HuH-7 (cell line): ENCODE measurements at regions not wholly inside any gene's neighbourhood (a gene's known extent, or its start where the extent isn't known, plus 50 kb on each side); places are given as distances from the start of the nearest gene placed in this dataset.

Source experiments
- DNase-seq: peaks from one replicate; pipeline ENCODE4 v3.0.0; 2011; ENCODE audit warnings: low spot score

DNA sequence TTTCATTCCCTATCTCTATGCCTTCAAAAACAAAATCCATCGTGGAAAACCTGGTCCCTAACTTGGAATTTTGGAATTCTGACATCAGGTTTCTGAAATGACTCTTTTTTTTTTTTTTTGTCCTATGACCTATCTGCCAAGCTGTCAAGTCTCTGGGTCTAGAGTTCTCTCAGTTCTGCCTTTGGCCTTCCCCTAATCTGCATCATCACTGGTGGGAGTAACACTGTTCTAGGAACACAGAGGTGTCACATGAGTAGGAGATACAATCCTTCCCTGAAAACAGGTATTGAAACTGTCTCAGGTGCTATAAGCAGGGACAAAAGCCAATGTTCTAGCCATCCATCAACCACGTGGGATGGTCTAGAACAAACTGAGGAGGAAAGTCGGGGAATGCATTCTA is 142.0 kb upstream of the ATP1B1 start:
- DNase-seq = no peak

DNA sequence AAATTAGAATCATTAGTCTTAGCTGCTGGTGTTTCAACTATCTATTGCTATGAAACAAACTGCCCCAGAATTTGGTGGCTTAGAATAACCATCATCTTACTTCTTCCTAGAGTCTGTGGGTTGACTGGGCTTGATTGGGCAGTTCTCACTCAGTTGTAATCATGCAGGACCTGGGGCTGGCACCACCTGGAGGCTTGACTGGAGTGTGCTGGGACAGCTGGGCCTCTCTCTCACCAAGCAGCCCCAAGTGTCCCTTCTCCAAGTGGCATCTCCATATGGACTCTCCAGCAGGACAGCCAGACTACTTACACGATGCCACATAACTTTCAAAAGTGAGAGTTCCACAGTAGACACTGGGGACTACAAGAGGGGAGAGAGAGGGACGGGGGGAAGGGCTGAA is 140.3 kb upstream of the ATP1B1 start:
- no peak for DNase-seq

- DNase-seq = no peak
These were observed 139.9 kb upstream of the ATP1B1 start for GRCh38 chr1:168966636-168967035.

DNA sequence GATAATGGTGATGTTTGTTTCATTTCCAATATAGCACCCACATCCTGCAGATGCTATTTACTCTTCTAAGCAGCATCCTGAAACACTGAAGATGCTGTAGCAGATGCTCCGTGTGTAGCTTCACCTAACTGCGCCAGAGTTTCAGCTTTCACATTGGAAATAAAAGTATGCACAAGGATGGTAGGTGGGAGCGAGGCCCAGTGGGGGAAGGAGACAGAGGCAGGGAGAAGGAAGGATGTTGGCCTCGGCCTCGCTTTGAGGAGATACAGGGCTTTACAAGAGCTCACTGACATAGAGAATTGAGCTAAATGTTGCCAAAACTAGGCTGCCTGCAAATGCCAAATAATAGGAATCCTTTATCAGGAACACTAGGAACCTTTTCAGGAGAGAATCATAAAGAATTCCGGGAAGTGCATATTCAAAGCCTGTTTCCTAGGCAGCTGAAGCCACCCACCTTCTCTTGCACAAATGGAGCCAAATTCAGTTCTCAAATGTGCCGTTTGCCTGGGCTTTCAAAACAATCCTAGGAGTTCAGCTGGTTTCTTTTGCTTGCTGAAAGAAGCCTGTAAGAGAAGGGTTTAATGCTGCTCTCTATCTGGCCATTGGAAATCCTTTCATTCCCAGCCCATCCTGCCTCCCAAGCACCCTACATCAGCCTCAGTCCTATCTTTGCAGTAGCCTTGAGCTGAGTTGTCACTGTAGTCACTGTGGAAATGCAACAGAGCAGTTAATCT is 135.4 kb upstream of the ATP1B1 start:
- no peak for DNase-seq

DNA sequence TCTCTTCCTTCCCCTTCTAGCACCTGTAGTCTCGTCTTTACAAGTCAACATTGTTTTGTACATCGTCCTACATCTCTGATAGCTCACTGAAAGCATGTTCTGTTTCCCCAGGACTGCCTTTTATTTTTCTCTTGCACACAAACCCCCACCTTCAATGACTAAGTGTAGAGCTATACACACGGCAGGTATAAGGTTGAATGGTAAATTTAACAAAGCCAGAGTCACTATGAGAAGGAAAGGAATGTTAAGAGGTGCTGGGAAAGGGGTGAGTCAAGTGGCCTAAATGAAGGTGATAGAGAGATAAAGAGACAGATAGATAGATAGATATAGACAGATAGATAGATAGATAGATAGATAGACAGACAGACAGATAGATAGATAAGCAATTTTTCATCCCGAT is 134.3 kb upstream of the ATP1B1 start:
- DNase-seq = no peak

DNA sequence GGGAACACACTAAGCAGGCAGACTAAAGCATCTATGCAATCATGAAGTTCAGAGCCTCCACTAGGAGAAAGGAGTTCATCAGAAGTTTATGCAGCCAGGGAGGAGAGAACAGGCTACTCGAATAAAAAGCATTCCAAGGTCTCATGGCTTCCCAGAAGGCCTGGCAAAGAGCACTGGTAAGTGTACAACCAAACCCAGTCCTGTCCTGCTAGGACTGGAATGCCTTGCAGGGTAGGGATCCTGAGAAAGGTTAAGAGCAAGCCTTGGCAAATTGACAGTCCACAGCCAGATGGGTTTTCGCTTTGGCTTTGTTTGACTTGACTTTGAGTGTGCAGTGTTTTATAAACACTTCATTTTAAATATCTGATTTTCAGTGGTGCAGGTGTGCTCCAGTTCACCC is 133.6 kb upstream of the ATP1B1 start:
- no peak for DNase-seq

GRCh38 chr1:168974117-168974516 is 132.4 kb upstream of the ATP1B1 start:
- DNase-seq = no peak

DNA sequence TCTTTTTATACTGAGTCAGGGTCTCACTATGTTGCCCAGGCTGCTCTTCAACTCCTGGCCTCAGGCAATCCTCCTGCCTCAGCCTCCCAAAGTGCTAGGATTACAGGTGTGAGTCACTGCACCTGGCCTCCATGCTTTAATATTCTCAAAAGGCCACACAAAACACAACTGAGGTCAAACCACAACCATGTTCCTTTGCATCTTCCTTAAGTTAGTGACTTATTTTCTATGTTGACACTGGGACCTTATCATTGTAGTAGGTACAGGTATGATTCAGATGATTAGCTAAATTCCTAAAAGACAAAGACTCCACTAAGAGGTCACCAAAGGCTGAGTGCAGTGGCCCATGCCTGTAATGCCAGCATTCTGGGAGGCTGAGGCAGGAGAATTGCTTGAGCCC is 131.9 kb upstream of the ATP1B1 start:
- no peak for DNase-seq

DNA sequence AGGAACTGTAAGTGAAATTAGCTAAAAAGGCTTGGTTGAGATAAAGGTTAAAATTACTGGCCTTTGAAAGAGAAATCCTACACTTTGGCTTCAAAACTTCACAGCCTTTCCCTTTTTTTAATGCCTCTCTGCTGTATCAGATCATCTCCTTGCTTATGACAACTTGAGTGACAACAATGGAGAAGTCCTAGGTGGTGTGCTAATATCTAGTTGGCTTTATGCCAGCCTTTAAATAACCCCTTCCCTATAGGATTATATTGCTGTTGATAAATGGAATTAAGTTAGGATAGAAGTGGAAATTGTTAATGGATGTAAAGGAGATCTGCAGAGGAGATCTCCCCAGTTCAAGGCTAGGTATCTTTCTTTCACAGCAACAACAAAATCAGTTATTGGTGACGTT is 130.2 kb upstream of the ATP1B1 start:
- no peak for DNase-seq

GRCh38 chr1:168977618-168978017 is 128.9 kb upstream of the ATP1B1 start:
- no peak for DNase-seq

GRCh38 chr1:168979276-168979675 is 127.2 kb upstream of the ATP1B1 start:
- no peak for DNase-seq

DNA sequence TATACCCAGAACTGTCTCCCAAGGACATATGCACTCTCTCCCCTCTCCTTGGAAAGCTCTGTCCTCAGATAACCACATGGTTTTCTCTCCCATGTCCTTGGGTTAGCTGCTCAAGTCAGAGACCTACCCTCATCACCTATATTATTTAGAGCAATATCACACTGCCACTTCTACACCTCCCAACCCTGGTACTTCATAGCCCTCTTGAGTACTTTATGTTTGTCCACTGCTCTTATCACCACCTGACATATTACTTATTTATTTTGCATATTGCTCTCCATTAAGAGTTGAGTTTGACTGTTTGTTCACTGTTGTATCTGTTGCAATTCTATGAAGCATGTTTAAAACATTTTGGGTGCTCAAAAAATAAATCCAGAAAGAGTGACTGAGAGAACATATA is 126.3 kb upstream of the ATP1B1 start:
- DNase-seq = no peak

DNA sequence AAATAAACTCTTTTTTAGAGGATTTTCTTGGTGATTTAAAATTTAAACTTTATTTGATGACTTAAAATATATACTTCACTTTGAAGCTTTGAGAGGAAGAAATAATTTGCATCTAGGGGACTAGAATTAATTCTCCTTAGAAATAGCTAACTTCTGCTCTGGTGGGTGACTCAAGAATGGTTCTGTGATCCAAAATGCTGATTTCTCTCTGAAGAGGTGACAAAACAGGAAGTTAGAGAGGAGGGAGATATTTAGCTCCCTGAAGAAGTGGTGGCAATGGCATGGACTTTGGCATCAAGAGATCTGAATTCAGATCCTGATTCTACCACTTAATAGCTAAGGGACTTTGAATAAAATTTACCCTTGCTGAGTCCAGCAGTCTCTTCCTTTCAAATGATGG is 125.8 kb upstream of the ATP1B1 start:
- DNase-seq = no peak

GRCh38 chr1:168982778-168983177 is 123.7 kb upstream of the ATP1B1 start:
- DNase-seq = no peak

GRCh38 chr1:168987330-168987729 is 119.2 kb upstream of the ATP1B1 start:
- no peak for DNase-seq

DNA sequence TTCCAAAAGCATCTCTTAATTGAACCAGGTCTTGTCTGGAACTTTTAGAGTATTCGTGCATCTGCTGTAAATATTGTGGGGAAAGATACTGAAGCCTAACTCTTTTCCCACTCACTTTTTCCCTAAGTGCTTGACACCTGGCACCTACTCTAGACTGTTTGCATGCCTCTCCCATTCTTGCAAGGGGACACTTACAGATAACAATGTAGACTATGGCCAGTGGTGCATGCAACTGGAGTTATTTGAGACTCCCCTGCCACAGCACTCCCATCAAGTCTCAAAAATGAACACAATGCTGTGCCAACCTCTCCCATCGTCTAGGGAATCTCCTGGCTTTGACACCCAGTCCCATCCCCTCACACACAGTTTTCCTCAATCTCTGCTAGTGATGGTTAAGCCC is 118.6 kb upstream of the ATP1B1 start:
- DNase-seq = no peak

DNA sequence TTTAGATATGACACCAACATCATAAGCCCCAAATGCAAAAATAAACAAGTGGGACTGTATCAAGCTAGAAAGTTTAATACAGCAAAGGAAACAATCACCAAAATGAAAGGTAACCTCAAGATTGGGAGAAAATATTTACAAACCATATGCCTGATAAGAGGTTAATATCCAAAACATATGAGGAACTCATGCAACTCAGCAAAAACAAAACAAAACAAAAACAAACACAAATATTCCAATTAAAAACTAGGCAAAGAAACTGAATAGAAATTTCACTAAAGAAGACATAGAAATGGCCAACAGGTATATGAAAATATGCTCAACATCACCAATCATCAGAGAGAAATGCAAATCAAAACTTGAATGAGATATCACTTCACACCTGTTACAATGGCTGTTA is 116.5 kb upstream of the ATP1B1 start:
- no peak for DNase-seq

- no peak for DNase-seq
These were observed 114.6 kb upstream of the ATP1B1 start for GRCh38 chr1:168991667-168992475.

DNA sequence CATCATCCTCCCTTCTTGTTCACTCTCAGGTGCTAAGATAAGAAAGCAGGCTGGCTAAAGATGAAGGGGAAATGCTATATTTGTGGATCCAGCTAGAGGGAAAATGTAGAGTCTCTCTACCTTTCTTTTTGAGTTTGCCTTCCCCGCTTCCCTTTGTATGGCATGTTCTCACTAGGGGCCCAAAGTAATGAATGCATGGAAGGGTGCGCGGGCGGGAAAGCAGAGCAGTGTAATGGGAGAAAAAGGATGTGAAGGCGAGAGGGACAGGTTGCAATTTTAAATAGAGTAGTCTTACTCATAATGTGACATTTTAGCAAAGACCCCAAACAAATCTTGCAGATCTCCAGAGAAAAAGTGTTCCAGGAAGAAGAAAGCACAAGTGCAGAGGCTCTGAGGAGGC is 105.1 kb upstream of the ATP1B1 start:
- no peak for DNase-seq

GRCh38 chr1:169003864-169004516 is 102.5 kb upstream of the ATP1B1 start:
- DNase-seq = no peak

DNA sequence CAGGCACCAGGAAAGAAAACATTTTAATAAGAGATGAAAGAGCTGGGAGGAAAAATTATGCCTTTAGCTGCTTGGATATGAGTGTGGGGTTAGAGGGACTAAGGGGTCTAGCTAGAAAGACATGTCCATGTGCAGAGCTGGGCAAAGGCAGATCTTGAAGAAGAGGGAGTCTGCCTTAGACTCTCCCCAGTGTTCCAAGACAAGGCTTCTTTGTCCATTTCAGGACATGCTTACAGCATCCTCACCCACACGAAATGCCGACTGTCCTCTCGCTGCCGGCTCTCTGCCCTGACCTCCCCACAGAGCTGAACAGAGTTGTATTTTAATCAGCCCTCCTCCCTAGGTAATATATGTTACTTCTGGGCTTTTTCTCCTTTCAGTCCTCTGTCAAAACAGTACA is 100.7 kb upstream of the ATP1B1 start:
- no peak for DNase-seq

DNA sequence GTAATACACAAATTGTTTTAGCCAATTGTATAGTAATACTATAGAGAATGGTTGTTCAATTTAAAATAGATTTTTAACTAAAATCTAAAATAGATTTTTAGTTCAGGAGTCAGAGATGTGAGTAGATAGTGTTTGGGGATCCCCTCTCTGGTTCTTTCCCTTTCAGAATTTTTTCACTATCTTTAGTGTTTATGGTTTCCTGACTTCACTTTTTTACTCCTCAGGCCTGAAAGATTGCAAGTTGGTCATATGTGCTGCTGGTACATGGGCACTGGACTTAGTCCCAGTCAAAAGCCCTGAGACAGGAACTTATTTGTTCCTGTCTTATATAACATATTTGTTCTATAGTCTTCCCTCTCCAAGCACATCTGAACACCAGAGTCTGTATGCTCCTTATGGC is 96.8 kb upstream of the ATP1B1 start:
- no peak for DNase-seq

DNA sequence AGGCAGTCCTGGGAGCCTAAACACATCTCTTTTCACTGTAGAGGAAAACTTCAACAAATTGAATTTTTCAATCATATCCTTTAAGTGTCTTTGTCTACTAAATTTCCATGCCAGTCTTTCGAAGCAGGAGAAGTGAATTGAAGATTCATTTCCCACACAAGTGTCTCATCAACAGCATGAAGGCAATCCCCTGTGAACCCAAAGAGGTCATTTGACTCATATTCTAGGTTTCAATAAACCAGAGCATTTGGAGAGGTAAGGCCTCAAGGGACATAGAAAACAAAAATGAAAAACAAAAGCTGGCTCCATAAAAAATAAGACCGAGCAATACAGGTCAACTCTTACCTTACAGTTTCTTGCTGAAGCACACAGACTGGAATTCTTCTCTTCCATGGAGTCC is 94.1 kb upstream of the ATP1B1 start:
- no peak for DNase-seq
